GM21528 (cell line): ENCODE measurements at regions not wholly inside any gene's neighbourhood (a gene's known extent, or its start where the extent isn't known, plus 50 kb on each side); places are given as distances from the start of the nearest gene placed in this dataset.
"Not testable (repeated sequence)": the region's sequence is repeated elsewhere in the genome, so short reads cannot be mapped to it uniquely, and the experiment has no call there.

Source experiments
- ATAC-seq: cut with Tn5 transposase; IDR thresholded peaks from one replicate; pipeline ENCODE4 v1.9.1; 2021; ENCODE audit warnings: mild to moderate bottlenecking, moderate library complexity; ENCODE audit not compliant: unreplicated experiment, low FRiP score

DNA sequence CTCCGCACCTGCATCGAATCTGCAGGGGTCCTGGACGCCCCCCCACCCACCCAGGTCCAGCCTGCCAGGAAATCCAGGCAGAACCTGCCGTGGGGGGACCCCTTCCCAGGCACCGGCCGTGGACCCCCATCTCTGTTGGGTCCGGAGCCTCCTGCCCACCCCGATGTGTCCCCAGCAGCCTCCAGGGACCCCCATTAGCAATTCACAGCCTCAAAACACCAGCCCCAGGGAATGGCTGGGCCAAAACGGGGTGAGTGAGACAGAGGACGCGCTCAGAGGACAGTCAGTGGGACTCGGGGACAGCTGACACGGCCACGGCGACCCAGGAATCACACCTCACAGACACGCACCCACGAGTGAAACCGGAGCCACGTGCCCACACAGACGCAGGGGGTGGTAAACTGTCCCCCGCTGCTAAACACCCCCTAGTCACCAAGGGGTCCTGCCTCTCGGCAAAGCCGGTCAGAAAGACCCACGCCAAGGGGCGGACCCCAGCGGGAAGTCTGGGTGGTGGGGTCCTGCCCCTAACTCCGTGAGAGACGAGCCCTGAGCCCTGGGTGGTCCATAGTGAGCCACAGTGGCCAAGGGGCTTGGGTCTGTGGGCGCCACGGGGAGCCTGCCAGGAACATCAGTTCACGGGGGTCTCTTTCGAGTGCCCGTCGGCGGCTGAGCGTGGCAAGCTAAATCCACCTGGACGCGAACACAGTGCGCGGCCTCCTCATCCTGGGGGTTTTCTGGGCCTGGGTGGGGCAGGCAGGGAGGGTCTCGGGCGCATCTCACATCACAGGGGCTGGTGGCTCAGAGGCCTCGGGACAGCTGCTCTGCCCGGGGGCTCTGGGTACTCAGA is 126.5 kb upstream of the NKX1-1 start:
- ATAC-seq = no peak

GRCh38 chr4:1531683-1532548 is 125.7 kb upstream of the NKX1-1 start:
- ATAC-seq = no peak

GRCh38 chr4:1530356-1530755 is 124.1 kb upstream of the NKX1-1 start:
- ATAC-seq = no peak

DNA sequence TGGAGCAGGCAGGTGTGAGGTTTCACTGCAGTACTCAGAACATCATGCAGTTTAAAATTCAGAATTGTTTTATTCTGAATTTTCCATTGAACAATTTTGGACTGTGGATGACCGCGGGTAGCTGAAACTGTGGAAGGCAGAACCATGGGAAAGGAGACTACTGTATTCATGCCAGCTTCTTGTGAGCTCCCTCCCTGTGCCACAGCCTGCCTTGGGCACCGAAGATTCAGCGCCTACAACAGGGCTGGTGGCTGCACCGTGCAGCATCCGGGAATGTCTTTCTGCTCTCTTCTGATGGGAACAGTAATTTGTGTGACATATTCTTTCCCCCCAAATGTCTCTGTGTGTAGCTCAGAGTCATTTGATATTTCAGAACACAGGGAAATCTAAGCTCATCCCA is 118.5 kb upstream of the NKX1-1 start:
- ATAC-seq = no peak

DNA sequence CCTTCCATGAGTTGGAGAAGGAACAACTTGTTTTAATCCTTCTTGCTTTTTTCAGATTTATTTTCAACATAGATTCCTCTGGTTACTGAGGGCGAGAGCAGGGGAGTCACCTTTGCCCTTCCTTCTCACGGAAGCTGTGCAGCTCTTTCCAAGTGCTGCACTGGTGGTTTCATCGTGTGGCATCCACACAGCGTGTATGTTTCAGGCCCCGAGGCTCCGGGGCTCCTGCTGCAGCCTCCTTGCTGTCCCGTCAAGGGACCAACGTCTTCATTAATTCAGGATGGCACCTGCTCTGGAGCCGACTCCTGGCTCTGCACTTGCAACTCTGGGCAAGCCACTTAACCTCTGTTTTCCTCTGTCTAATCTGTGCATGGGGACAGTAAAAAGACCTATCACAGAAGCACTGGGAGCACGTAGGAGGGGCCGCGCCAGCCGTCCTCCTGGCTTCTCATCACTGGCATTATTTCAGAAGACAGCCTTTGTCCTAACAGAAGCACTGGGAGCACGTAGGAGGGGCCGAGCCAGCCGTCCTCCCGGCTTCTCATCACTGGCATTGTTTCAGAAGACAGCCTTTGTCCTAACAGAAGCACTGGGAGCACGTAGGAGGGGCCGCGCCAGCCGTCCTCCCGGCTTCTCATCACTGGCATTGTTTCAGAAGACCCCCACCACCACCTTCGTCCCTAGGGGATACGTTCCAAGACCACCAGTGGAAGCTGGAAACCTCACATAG is 117.8 kb upstream of the NKX1-1 start:
- no peak for ATAC-seq

GRCh38 chr4:1523506-1523905 is 117.3 kb upstream of the NKX1-1 start:
- ATAC-seq = no peak

DNA sequence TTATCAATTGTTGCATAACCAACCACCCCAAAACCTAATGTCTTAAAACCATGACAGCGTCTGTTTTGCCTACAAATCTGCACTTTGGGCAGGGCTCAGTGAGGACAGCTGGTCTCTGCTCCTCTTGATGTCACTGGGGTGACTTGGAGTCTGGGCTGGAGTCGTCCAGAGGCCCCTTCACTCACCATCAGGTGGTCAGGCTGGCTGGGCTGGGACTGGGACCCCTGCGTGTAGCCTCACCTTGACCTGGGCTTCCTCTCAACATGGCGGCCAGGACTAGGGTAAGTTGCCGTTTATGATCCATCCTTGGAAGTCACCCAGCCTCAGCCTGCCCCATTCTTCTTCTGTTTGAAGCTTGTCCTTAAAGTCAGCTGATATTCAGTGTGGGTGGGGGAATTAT is 116.8 kb upstream of the NKX1-1 start:
- no peak for ATAC-seq

DNA sequence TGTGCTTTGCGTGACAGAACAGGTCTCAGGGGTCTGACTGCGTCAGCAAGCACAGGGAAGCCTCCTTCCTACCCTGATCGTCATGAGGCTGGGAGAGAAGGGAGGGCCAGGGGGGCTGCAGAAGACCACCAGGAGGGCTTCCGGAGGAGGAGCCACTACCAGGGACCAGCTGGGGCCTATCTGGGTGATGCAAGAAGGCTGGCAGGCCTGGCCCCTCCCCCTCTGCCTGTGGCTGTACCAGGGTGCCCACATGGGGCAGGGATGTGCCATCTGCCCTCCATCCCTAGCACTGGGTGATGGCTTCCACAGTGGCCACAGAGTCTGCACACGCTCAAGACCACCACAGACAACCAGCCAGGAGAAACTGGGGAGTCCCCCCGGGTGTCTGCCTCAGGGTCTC is 116.4 kb upstream of the NKX1-1 start:
- no peak for ATAC-seq

- ATAC-seq = no peak
Observed at GRCh38 chr4:1521821-1522361, 115.6 kb upstream of the NKX1-1 start.

- ATAC-seq = not testable (repeated sequence)
Observed at GRCh38 chr4:1520795-1521576, 114.7 kb upstream of the NKX1-1 start.

GRCh38 chr4:1519787-1520661 is 113.8 kb upstream of the NKX1-1 start:
- no peak for ATAC-seq

GRCh38 chr4:1518997-1519700 is 112.9 kb upstream of the NKX1-1 start:
- no peak for ATAC-seq

- no peak for ATAC-seq
Observed at GRCh38 chr4:1517592-1518411, 111.6 kb upstream of the NKX1-1 start.

GRCh38 chr4:1516881-1517480 is 110.7 kb upstream of the NKX1-1 start:
- no peak for ATAC-seq

DNA sequence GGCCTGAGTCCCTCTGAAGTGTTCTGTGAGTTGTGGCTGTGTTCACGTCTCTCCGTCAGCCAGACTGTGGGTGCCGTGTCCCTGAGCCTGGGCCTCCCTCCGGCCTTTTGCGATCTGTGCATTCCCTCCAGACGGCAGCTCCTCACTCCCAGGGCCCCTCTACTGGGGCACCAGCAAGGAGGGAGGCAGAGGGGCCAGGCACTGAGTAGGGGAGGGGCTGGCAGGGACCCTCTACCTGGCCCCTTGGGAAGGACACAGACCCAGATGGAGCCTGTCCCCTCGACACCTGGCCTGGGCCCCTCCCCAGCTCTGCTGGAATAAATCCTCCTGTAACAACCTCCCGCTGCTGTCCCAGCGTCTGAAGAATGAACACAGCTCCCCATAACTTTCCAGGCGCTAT is 110.0 kb upstream of the NKX1-1 start:
- no peak for ATAC-seq

DNA sequence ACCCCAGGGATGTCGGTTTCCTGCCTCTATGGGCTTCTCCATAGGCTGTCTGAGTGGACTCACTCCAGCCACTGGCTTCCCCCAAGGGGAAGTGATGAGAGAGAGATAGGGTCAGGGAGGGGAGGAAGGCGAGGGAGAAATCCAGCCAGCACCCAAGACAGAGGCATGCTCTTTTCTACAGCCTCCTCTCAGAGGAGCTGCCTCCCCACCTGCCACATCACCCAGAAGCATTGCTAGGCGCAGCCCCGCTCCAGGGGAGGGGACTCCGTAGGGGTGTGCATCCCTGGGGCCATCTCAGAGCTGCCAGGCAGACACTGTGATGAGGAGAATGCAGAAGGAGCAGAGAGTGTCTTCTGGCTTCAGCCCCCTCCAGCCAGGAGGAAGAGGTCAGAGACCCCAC is 109.5 kb upstream of the NKX1-1 start:
- no peak for ATAC-seq

DNA sequence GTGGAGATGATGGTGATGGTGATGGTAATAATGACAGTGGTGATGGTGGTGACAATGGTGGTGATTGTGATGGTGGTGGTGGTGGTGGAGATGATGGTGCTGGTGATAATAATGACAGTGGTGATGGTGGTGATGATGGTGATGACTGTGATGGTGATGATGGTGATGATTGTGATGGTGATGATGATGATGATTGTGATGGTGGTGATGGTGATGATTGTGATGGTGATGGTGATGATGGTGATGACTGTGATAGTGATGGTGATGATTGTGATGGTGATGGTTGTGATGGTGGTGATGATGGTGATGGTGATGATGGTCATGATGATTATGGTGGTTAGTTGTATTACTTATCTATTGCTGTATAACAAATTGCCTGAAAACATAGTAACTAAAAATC is 108.9 kb upstream of the NKX1-1 start:
- no peak for ATAC-seq
